CD14-positive monocyte (primary cell): ENCODE measurements at regions not wholly inside any gene's neighbourhood (a gene's known extent, or its start where the extent isn't known, plus 50 kb on each side); places are given as distances from the start of the nearest gene placed in this dataset.

ENCODE experiments used
- DNase-seq, 3 donors: peaks; one replicate each; pipeline ENCODE4 v3.0.0-alpha.2; 2011 to 2022
- H2AFZ ChIP-seq: 2 replicates; pipeline ENCODE4 v1.6.0; 2012; ENCODE audit warnings: mild to moderate bottlenecking, low read depth, low read length, inconsistent platforms; ENCODE audit not compliant: insufficient read depth, poor library complexity, severe bottlenecking
- H3K27ac ChIP-seq, 2 donors: 1 replicate in 1 of 2; 2 replicates in 1 of 2; pipeline ENCODE4 v1.5.1; 2012 to 2013; ENCODE audit warnings: low read length in 2 of 2, control low read depth in 1 of 2, inconsistent platforms in 1 of 2, low read depth in 1 of 2, mild to moderate bottlenecking in 1 of 2
- H3K27me3 ChIP-seq, 2 donors: one replicate each; pipeline versions ENCODE4 v1.6.0 to v1.6.1; 2011 to 2013; ENCODE audit warnings: low read length in 2 of 2; ENCODE audit not compliant: control insufficient read depth in 2 of 2, insufficient read depth in 2 of 2
- H3K36me3 ChIP-seq, 2 donors: replicated peaks in 1 of 2; 1 replicate in 1 of 2; 2 replicates in 1 of 2; pipeline versions ENCODE4 v1.5.1 to v1.6.1; 2012 to 2013; ENCODE audit warnings: low read length in 2 of 2, control low read depth in 1 of 2, inconsistent platforms in 1 of 2, mild to moderate bottlenecking in 1 of 2; ENCODE audit not compliant: insufficient read depth in 2 of 2, control insufficient read depth in 1 of 2
- H3K4me1 ChIP-seq, 2 donors: 1 replicate in 1 of 2; 2 replicates in 1 of 2; pipeline versions ENCODE4 v1.5.1 to v1.6.1; 2012 to 2013; ENCODE audit warnings: low read length in 2 of 2, control low read depth in 1 of 2, inconsistent platforms in 1 of 2, mild to moderate bottlenecking in 1 of 2, moderate library complexity in 1 of 2; ENCODE audit not compliant: insufficient read depth in 2 of 2, control insufficient read depth in 1 of 2
- H3K4me2 ChIP-seq: replicated peaks from 2 replicates; pipeline ENCODE3; 2012; ENCODE audit warnings: low read length, moderate library complexity, mild to moderate bottlenecking; ENCODE audit not compliant: poor library complexity, severe bottlenecking; ENCODE audit errors: extremely low read depth
- H3K4me3 ChIP-seq, 3 experiments: fragments of 200-600 bp in 1 of 3; sonication (generic) in 1 of 3; replicated peaks in 1 of 3; 1 replicate in 2 of 3; 2 replicates in 1 of 3; pipeline ENCODE4 v1.5.1; 2011 to 2013; ENCODE audit warnings: low read length in 3 of 3, mild to moderate bottlenecking in 3 of 3, control low read depth in 2 of 3, low read depth in 2 of 3, inconsistent platforms in 1 of 3, moderate library complexity in 1 of 3
- H3K79me2 ChIP-seq: 2 replicates; pipeline ENCODE4 v1.6.0; 2012; ENCODE audit warnings: mild to moderate bottlenecking, control low read depth, inconsistent platforms, low read length, moderate library complexity; ENCODE audit not compliant: insufficient read depth
- H3K9ac ChIP-seq: 2 replicates; pipeline ENCODE4 v1.6.0; 2017; ENCODE audit warnings: low read length, mild to moderate bottlenecking; ENCODE audit not compliant: insufficient read depth, poor library complexity, severe bottlenecking
- H3K9me3 ChIP-seq, 2 donors: replicated peaks in 1 of 2; 1 replicate in 1 of 2; 2 replicates in 1 of 2; pipeline versions ENCODE4 v1.5.1 to v1.6.1; 2012 to 2013; ENCODE audit warnings: low read length in 2 of 2, control low read depth in 1 of 2; ENCODE audit not compliant: control insufficient read depth in 1 of 2, insufficient read depth in 1 of 2
- H4K20me1 ChIP-seq: 2 replicates; pipeline ENCODE4 v1.6.0; 2012; ENCODE audit warnings: mild to moderate bottlenecking, low read length, control low read depth, moderate library complexity; ENCODE audit not compliant: insufficient read depth
- H3K27ac Mint-ChIP-seq, 7 donors: one replicate each; pipeline ENCODE4 v1.8.0; 2020; ENCODE audit warnings: mild to moderate bottlenecking in 7 of 7, mixed read lengths in 7 of 7, moderate library complexity in 6 of 7, inconsistent platforms in 2 of 7
- H3K27me3 Mint-ChIP-seq, 3 donors: one replicate each; pipeline ENCODE4 v1.8.0; 2021 to 2022; ENCODE audit warnings: low read depth in 3 of 3, mild to moderate bottlenecking in 3 of 3, mixed read lengths in 3 of 3, moderate library complexity in 3 of 3, inconsistent platforms in 1 of 3
- H3K36me3 Mint-ChIP-seq, 2 donors: one replicate each; pipeline ENCODE4 v1.8.0; 2020; ENCODE audit warnings: mixed read lengths in 2 of 2, inconsistent platforms in 1 of 2, mild to moderate bottlenecking in 1 of 2
- H3K4me1 Mint-ChIP-seq: one replicate; pipeline ENCODE4 v1.8.0; 2020; ENCODE audit warnings: mild to moderate bottlenecking, mixed read lengths
- H3K4me3 Mint-ChIP-seq, 2 donors: one replicate each; pipeline ENCODE4 v1.8.0; 2020; ENCODE audit warnings: mild to moderate bottlenecking in 2 of 2, mixed read lengths in 2 of 2, moderate library complexity in 1 of 2
- H3K9me3 Mint-ChIP-seq, 7 donors: one replicate each; pipeline ENCODE4 v1.8.0; 2020 to 2022; ENCODE audit warnings: mixed read lengths in 7 of 7, mild to moderate bottlenecking in 6 of 7, moderate library complexity in 6 of 7, inconsistent platforms in 2 of 7
- WGBS: methylation state at CpG from one replicate; pipeline ENCODE4 v1.1.5; 2013; ENCODE audit warnings: missing lambda C conversion rate; ENCODE audit not compliant: insufficient coverage; 5-methylcytosine and 5-hydroxymethylcytosine counted together
- intact Hi-C, 2 donors: fragments of 100-400 bp; cut with micrococcal nuclease; formaldehyde crosslinking; loops; one replicate each; pipeline versions ENCODE4 v1.15.0 to v1.15.1; 2023
- TF ChIP-seq, protein P1 (sequence below): fragments of 200-600 bp; IDR thresholded peaks from one replicate; pipeline ENCODE4 v1.8.0; 2022; ENCODE audit warnings: antibody characterized with exemption, mild to moderate bottlenecking

GRCh38 chr2:204346906-204347305 lies 198.4 kb upstream of the PARD3B start:
- Histone ChIP-seq H3K4me1 (no peaks in the 10 kb centered on the region), H3K27ac (no peak overlapping the region), H4K20me1 (no peaks in the 10 kb centered on the region), H3K9me3 (no peaks in the 10 kb centered on the region), H3K79me2 (no peaks in the 10 kb centered on the region), H3K4me3 (no peak overlapping the region), H3K36me3 (no peaks in the 10 kb centered on the region), H3K9ac (no peak overlapping the region), H3K4me2 (no peak overlapping the region), H2AFZ (no peak overlapping the region), H3K27me3 (no peaks in the 10 kb centered on the region)
- no peak for DNase-seq
- Mint-ChIP-seq H3K4me1 (no peaks in the 10 kb centered on the region), H3K27me3 (peaks cover 0 to 2% (median 0%) of the 10 kb centered on the region in 3 donors), H3K36me3 (no peaks in the 10 kb centered on the region), H3K9me3 (peaks cover 0 to 3% (median 0%) of the 10 kb centered on the region in 7 donors), H3K4me3 (no peak overlapping the region), H3K27ac (no peak overlapping the region)
- WGBS: no CpG with 5 or more reads among the region's 3 CpGs
- TF ChIP-seq, protein P1, sequence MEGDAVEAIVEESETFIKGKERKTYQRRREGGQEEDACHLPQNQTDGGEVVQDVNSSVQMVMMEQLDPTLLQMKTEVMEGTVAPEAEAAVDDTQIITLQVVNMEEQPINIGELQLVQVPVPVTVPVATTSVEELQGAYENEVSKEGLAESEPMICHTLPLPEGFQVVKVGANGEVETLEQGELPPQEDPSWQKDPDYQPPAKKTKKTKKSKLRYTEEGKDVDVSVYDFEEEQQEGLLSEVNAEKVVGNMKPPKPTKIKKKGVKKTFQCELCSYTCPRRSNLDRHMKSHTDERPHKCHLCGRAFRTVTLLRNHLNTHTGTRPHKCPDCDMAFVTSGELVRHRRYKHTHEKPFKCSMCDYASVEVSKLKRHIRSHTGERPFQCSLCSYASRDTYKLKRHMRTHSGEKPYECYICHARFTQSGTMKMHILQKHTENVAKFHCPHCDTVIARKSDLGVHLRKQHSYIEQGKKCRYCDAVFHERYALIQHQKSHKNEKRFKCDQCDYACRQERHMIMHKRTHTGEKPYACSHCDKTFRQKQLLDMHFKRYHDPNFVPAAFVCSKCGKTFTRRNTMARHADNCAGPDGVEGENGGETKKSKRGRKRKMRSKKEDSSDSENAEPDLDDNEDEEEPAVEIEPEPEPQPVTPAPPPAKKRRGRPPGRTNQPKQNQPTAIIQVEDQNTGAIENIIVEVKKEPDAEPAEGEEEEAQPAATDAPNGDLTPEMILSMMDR: no peak
- intact Hi-C loops: no loop called here

DNA sequence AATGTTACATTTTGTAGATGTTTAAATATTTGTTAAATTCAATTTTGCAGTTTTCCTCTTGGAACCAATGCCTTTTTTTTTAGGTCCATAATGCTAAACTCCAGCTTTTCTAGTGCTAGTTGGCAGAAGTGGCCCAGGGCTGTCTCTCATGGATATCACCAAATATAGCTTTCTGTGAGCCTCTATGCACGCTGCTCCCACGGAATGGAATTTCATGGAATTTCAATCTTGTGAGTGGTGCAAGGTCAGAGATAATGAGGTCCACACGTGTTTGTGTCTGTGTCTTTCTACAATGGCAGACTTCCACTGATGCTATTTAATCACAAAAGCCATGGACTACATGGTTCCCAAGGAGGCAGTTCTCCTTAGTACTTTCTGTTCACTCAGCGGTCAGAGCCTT lies 191.5 kb upstream of the PARD3B start:
- WGBS: 100% methylated on average over 3 of the region's 4 CpGs
- H3K36me3 ChIP-seq: no peaks in the 10 kb centered on the region
- DNase-seq: no peak
- no peak overlapping the region for H3K9ac ChIP-seq
- TF ChIP-seq, protein P1: no peak
- H3K4me3 ChIP-seq: no peak overlapping the region
- H2AFZ ChIP-seq: no peak overlapping the region
- H3K4me3 Mint-ChIP-seq: no peak overlapping the region
- H3K27me3 Mint-ChIP-seq: peaks cover 0 to 2% (median 1%) of the 10 kb centered on the region in 3 donors
- H3K9me3 Mint-ChIP-seq: no peaks in the 10 kb centered on the region
- intact Hi-C loops: no loop called here
- H3K9me3 ChIP-seq: no peaks in the 10 kb centered on the region
- H3K27ac ChIP-seq: no peak overlapping the region
- H4K20me1 ChIP-seq: no peaks in the 10 kb centered on the region
- peaks cover 3% of the 10 kb centered on the region for H3K4me1 Mint-ChIP-seq
- H3K36me3 Mint-ChIP-seq: no peaks in the 10 kb centered on the region
- no peaks in the 10 kb centered on the region for H3K27me3 ChIP-seq
- no peaks in the 10 kb centered on the region for H3K79me2 ChIP-seq
- H3K4me1 ChIP-seq: no peaks in the 10 kb centered on the region
- H3K4me2 ChIP-seq: no peak overlapping the region
- H3K27ac Mint-ChIP-seq: no peak overlapping the region
